ENCODE measurements at regions not wholly inside any gene's neighbourhood (a gene's known extent, or its start where the extent isn't known, plus 50 kb on each side); places are given as distances from the start of the nearest gene placed in this dataset.
A peak's percentile ranks its signal among the peaks of the same experiment; 100 is the strongest.

DNA sequence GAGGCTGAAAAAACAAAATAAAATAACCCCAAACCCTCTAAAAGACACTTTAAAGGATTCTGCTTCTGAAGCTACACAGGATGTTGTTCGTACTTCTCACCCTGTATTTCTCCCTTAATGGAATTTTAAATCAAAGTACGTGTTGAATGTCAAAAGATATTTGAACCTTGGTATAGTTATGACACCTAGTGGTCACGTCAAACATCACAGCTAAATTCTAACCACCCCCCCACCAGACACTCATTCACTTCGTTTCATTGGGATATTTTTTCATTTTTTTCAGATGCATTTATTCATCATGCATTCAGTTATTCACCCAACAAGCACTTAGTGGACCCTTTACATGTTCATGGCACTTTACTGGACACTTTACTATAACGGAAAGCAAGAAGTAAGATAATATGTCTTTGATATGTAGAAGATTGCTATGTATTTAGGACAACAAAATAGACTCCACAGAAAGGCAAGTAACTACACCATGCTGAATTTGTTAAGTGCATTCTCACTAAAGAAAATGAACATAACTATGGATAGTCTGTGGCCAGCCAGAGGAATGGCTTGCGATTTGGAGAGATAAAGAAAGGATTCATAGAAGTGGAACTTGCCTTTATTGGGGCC is 62.5 kb upstream of the GPR174 start:
- TF ChIP-seq, protein P1, sequence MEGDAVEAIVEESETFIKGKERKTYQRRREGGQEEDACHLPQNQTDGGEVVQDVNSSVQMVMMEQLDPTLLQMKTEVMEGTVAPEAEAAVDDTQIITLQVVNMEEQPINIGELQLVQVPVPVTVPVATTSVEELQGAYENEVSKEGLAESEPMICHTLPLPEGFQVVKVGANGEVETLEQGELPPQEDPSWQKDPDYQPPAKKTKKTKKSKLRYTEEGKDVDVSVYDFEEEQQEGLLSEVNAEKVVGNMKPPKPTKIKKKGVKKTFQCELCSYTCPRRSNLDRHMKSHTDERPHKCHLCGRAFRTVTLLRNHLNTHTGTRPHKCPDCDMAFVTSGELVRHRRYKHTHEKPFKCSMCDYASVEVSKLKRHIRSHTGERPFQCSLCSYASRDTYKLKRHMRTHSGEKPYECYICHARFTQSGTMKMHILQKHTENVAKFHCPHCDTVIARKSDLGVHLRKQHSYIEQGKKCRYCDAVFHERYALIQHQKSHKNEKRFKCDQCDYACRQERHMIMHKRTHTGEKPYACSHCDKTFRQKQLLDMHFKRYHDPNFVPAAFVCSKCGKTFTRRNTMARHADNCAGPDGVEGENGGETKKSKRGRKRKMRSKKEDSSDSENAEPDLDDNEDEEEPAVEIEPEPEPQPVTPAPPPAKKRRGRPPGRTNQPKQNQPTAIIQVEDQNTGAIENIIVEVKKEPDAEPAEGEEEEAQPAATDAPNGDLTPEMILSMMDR (optimal IDR thresholded peaks at IDR 0.05 in 1 of 3, IDR thresholded peaks at IDR 0.05 in 1 of 3, conservative IDR thresholded peaks at IDR 0.05 in 1 of 3; ENCODE audit: extremely low read depth in 1 of 3, insufficient read depth in 2 of 3, low read length in 3 of 3) = peak; percentile 48 to 57 (median 54)
- TF ChIP-seq EZH2 (IDR thresholded peaks at IDR 0.05; ENCODE audit: low read length) = no peak
